Activated naive CD8-positive, alpha-beta T cell treated with anti-CD3 and anti-CD28 coated beads, Interleukin-2, amount 10 ng/mL, durations not matched to agents 7 days and 5 days (primary cell): ENCODE measurements at regions not wholly inside any gene's neighbourhood (a gene's known extent, or its start where the extent isn't known, plus 50 kb on each side); places are given as distances from the start of the nearest gene placed in this dataset.

Experiments used
- ATAC-seq: fragments of 150-1000 bp; cut with Tn5 transposase; one replicate; pipeline ENCODE4 v1.10.0; 2021; ENCODE audit warnings: low read depth, moderate library complexity
- POLR2A ChIA-PET: fragments of 350-600 bp; sonication (Branson Sonifier 250); formaldehyde crosslinking; loops from one replicate; lab custom pipeline; 2021; ENCODE audit warnings: antibody characterized with exemption; lab: Charles Lee
- DNase-seq: peaks from one replicate; pipeline ENCODE4 v3.0.0; 2021
- H3K27ac Mint-ChIP-seq: one replicate; pipeline ENCODE4 v1.8.0; 2022; ENCODE audit warnings: mild to moderate bottlenecking, mixed read lengths
- H3K27me3 Mint-ChIP-seq: one replicate; pipeline ENCODE4 v1.8.0; 2022; ENCODE audit warnings: mild to moderate bottlenecking, moderate library complexity, mixed read lengths
- H3K36me3 Mint-ChIP-seq: one replicate; pipeline ENCODE4 v1.8.0; 2021; ENCODE audit warnings: mild to moderate bottlenecking, mixed read lengths
- H3K4me1 Mint-ChIP-seq: one replicate; pipeline ENCODE4 v1.8.0; 2021; ENCODE audit warnings: mixed read lengths
- H3K4me3 Mint-ChIP-seq: one replicate; pipeline ENCODE4 v1.8.0; 2022; ENCODE audit warnings: mild to moderate bottlenecking, moderate library complexity, mixed read lengths
- H3K9me3 Mint-ChIP-seq: one replicate; pipeline ENCODE4 v1.8.0; 2021; ENCODE audit warnings: mixed read lengths

GRCh38 chr7:116083796-116084195 is 53.2 kb upstream of the TFEC start:
- Mint-ChIP-seq H3K4me3 (no peak overlapping the region), H3K27me3 (no peaks in the 10 kb centered on the region), H3K27ac (no peak overlapping the region), H3K9me3 (no peaks in the 10 kb centered on the region), H3K36me3 (no peaks in the 10 kb centered on the region), H3K4me1 (no peaks in the 10 kb centered on the region)
- DNase-seq, result no peak
- ATAC-seq, result no peak
- POLR2A ChIA-PET, result no interaction called here

GRCh38 chr7:116086547-116087045 is 56.0 kb upstream of the TFEC start:
- H3K9me3 Mint-ChIP-seq, result no peaks in the 10 kb centered on the region
- POLR2A ChIA-PET, result no interaction called here
- no peaks in the 10 kb centered on the region for H3K4me1 Mint-ChIP-seq

GRCh38 chr7:116087291-116087690 is 56.7 kb upstream of the TFEC start:
- Mint-ChIP-seq H3K36me3 (no peaks in the 10 kb centered on the region), H3K9me3 (no peaks in the 10 kb centered on the region), H3K27me3 (no peaks in the 10 kb centered on the region), H3K27ac (no peak overlapping the region), H3K4me1 (no peaks in the 10 kb centered on the region), H3K4me3 (no peak overlapping the region)
- no peak for DNase-seq
- ATAC-seq, result no peak
- POLR2A ChIA-PET, result no interaction called here

More at GRCh38 chr7:116086547-116087045, 56.0 kb upstream of the TFEC start:
- ATAC-seq, result no peak
- DNase-seq, result no peak
- Mint-ChIP-seq H3K27me3 (no peaks in the 10 kb centered on the region), H3K27ac (no peak overlapping the region), H3K36me3 (no peaks in the 10 kb centered on the region), H3K4me3 (no peak overlapping the region)

- Mint-ChIP-seq H3K36me3 (no peaks in the 10 kb centered on the region), H3K9me3 (no peaks in the 10 kb centered on the region), H3K27me3 (no peaks in the 10 kb centered on the region), H3K27ac (no peak overlapping the region), H3K4me1 (no peaks in the 10 kb centered on the region), H3K4me3 (no peak overlapping the region)
- no peak for DNase-seq
- POLR2A ChIA-PET, result no interaction called here
- no peak for ATAC-seq
Measured at GRCh38 chr7:116087984-116088383, 57.4 kb upstream of the TFEC start.

GRCh38 chr7:116089293-116089692 is 58.7 kb upstream of the TFEC start:
- DNase-seq (no peak), ATAC-seq (no peak)
- Mint-ChIP-seq H3K9me3 (no peaks in the 10 kb centered on the region), H3K4me3 (no peak overlapping the region), H3K4me1 (peaks cover 2% of the 10 kb centered on the region), H3K36me3 (no peaks in the 10 kb centered on the region), H3K27me3 (no peaks in the 10 kb centered on the region), H3K27ac (no peak overlapping the region)
- POLR2A ChIA-PET, result no interaction called here

- no peak overlapping the region for H3K4me3 Mint-ChIP-seq
- peaks cover 2% of the 10 kb centered on the region for H3K4me1 Mint-ChIP-seq
- DNase-seq (no peak), ATAC-seq (no peak)
- H3K27me3 Mint-ChIP-seq, result no peaks in the 10 kb centered on the region
- H3K27ac Mint-ChIP-seq, result no peak overlapping the region
- POLR2A ChIA-PET, result no interaction called here
- H3K36me3 Mint-ChIP-seq, result no peaks in the 10 kb centered on the region
- no peaks in the 10 kb centered on the region for H3K9me3 Mint-ChIP-seq
Measured at GRCh38 chr7:116093516-116094301, 63.1 kb upstream of the TFEC start.

GRCh38 chr7:116095396-116095795 is 64.8 kb upstream of the TFEC start:
- ATAC-seq (no peak), DNase-seq (no peak)
- no peak overlapping the region for H3K4me3 Mint-ChIP-seq
- POLR2A ChIA-PET, result no interaction called here
- peaks cover 2% of the 10 kb centered on the region for H3K4me1 Mint-ChIP-seq
- no peak overlapping the region for H3K27ac Mint-ChIP-seq
- H3K36me3 Mint-ChIP-seq, result no peaks in the 10 kb centered on the region
- no peaks in the 10 kb centered on the region for H3K9me3 Mint-ChIP-seq
- H3K27me3 Mint-ChIP-seq, result peaks cover 3% of the 10 kb centered on the region

- no peaks in the 10 kb centered on the region for H3K9me3 Mint-ChIP-seq
- ATAC-seq (no peak), DNase-seq (no peak)
- H3K4me1 Mint-ChIP-seq, result peaks cover 2% of the 10 kb centered on the region
- no peak overlapping the region for H3K4me3 Mint-ChIP-seq
- peaks cover 12% of the 10 kb centered on the region for H3K27me3 Mint-ChIP-seq
- no peaks in the 10 kb centered on the region for H3K36me3 Mint-ChIP-seq
- POLR2A ChIA-PET, result no interaction called here
- H3K27ac Mint-ChIP-seq, result no peak overlapping the region
Measured at GRCh38 chr7:116097365-116098009, 66.9 kb upstream of the TFEC start.

- POLR2A ChIA-PET, result no interaction called here
- no peaks in the 10 kb centered on the region for H3K36me3 Mint-ChIP-seq
- H3K27ac Mint-ChIP-seq, result no peak overlapping the region
- DNase-seq, result no peak
- ATAC-seq, result no peak
- peaks cover 2% of the 10 kb centered on the region for H3K4me1 Mint-ChIP-seq
- peaks cover 12% of the 10 kb centered on the region for H3K27me3 Mint-ChIP-seq
- H3K4me3 Mint-ChIP-seq, result no peak overlapping the region
- H3K9me3 Mint-ChIP-seq, result no peaks in the 10 kb centered on the region
Measured at GRCh38 chr7:116098175-116098574, 67.6 kb upstream of the TFEC start.

- POLR2A ChIA-PET, result no interaction called here
- H3K9me3 Mint-ChIP-seq, result no peaks in the 10 kb centered on the region
Measured at GRCh38 chr7:116100626-116101025, 70.1 kb upstream of the TFEC start.

GRCh38 chr7:116101704-116102103 is 71.1 kb upstream of the TFEC start:
- Mint-ChIP-seq H3K27ac (no peak overlapping the region), H3K27me3 (peaks cover 12% of the 10 kb centered on the region), H3K4me3 (no peak overlapping the region), H3K9me3 (no peaks in the 10 kb centered on the region), H3K4me1 (no peaks in the 10 kb centered on the region), H3K36me3 (no peaks in the 10 kb centered on the region)
- DNase-seq (no peak), ATAC-seq (no peak)
- POLR2A ChIA-PET, result no interaction called here

More at GRCh38 chr7:116100626-116101025, 70.1 kb upstream of the TFEC start:
- peaks cover 12% of the 10 kb centered on the region for H3K27me3 Mint-ChIP-seq
- no peaks in the 10 kb centered on the region for H3K36me3 Mint-ChIP-seq
- DNase-seq (no peak), ATAC-seq (no peak)
- H3K4me1 Mint-ChIP-seq, result no peaks in the 10 kb centered on the region
- no peak overlapping the region for H3K4me3 Mint-ChIP-seq
- H3K27ac Mint-ChIP-seq, result no peak overlapping the region

- H3K27ac Mint-ChIP-seq, result no peak overlapping the region
- no peaks in the 10 kb centered on the region for H3K4me1 Mint-ChIP-seq
- ATAC-seq, result no peak
- no peaks in the 10 kb centered on the region for H3K9me3 Mint-ChIP-seq
- DNase-seq, result no peak
- POLR2A ChIA-PET, result no interaction called here
- H3K27me3 Mint-ChIP-seq, result peaks cover 7% of the 10 kb centered on the region
- H3K36me3 Mint-ChIP-seq, result no peaks in the 10 kb centered on the region
- no peak overlapping the region for H3K4me3 Mint-ChIP-seq
Measured at GRCh38 chr7:116111475-116111874, 80.9 kb upstream of the TFEC start.

- no peak for DNase-seq
- no peak overlapping the region for H3K27ac Mint-ChIP-seq
- H3K36me3 Mint-ChIP-seq, result no peaks in the 10 kb centered on the region
- no peaks in the 10 kb centered on the region for H3K9me3 Mint-ChIP-seq
- no peak for ATAC-seq
- no peak overlapping the region for H3K4me3 Mint-ChIP-seq
- peaks cover 8% of the 10 kb centered on the region for H3K27me3 Mint-ChIP-seq
- POLR2A ChIA-PET, result no interaction called here
- H3K4me1 Mint-ChIP-seq, result no peaks in the 10 kb centered on the region
Measured at GRCh38 chr7:116113310-116113709, 82.7 kb upstream of the TFEC start.

GRCh38 chr7:116120839-116121238 is 89.5 kb upstream of the TES start:
- Mint-ChIP-seq H3K27ac (no peak overlapping the region), H3K9me3 (no peaks in the 10 kb centered on the region), H3K36me3 (no peaks in the 10 kb centered on the region), H3K27me3 (peaks cover 16% of the 10 kb centered on the region), H3K4me1 (no peaks in the 10 kb centered on the region), H3K4me3 (no peak overlapping the region)
- ATAC-seq (no peak), DNase-seq (no peak)
- POLR2A ChIA-PET, result no interaction called here
